OCI-LY7 (cell line): ENCODE measurements at regions not wholly inside any gene's neighbourhood (a gene's known extent, or its start where the extent isn't known, plus 50 kb on each side); places are given as distances from the start of the nearest gene placed in this dataset.

Experiments used
- BruUV-seq: library from RNA; stranded (reverse); fragments of 400-500 nt; replicated peaks from 2 replicates; lab custom pipeline; 2021; lab: Mats Ljungman, UMichigan
- CTCF ChIA-PET: fragments of 300-600 bp; sonication (Branson Sonifier 250); formaldehyde crosslinking; loops from one replicate; lab custom pipeline; 2022; ENCODE audit warnings: antibody characterized with exemption; ENCODE audit not compliant: unreplicated experiment; lab: Charles Lee
- POLR2A ChIA-PET: fragments of 300-600 bp; sonication (Branson Sonifier 250); formaldehyde crosslinking; loops from one replicate; lab custom pipeline; 2022; ENCODE audit warnings: antibody characterized with exemption; lab: Charles Lee
- DNase-seq: peaks from one replicate; pipeline ENCODE4 v3.0.0-alpha.2; 2015; ENCODE audit warnings: low spot score
- H2AFZ ChIP-seq: fragments of 200-600 bp; sonication (generic), shearing (Covaris generic); 2 replicates; pipeline ENCODE4 v1.6.1; 2014; ENCODE audit warnings: mild to moderate bottlenecking, antibody characterized with exemption, low read length, moderate library complexity
- H3K27ac ChIP-seq: fragments of 200-600 bp; sonication (generic); 2 replicates; pipeline ENCODE4 v1.5.1; 2014; ENCODE audit warnings: mixed run types, low read depth, mild to moderate bottlenecking, moderate library complexity, low read length, inconsistent platforms; ENCODE audit not compliant: poor library complexity, severe bottlenecking
- H3K36me3 ChIP-seq: fragments of 200-600 bp; sonication (generic); 2 replicates; pipeline ENCODE4 v1.6.1; 2014; ENCODE audit warnings: mild to moderate bottlenecking, antibody characterized with exemption, low read length, moderate library complexity, mixed read lengths; ENCODE audit not compliant: insufficient read depth
- H3K4me1 ChIP-seq: fragments of 200-600 bp; sonication (generic); 2 replicates; pipeline ENCODE4 v1.5.1; 2014; ENCODE audit warnings: mild to moderate bottlenecking, low read length; ENCODE audit not compliant: insufficient read depth, poor library complexity, severe bottlenecking
- H3K4me2 ChIP-seq: fragments of 200-600 bp; sonication (generic); 2 replicates; pipeline ENCODE4 v1.6.1; 2014; ENCODE audit warnings: mild to moderate bottlenecking, low read length
- H3K4me3 ChIP-seq: fragments of 200-600 bp; sonication (generic); 2 replicates; pipeline ENCODE4 v1.5.1; 2014; ENCODE audit warnings: mild to moderate bottlenecking, low read depth, low read length; ENCODE audit not compliant: poor library complexity, severe bottlenecking
- H3K79me2 ChIP-seq: fragments of 200-600 bp; sonication (generic); 2 replicates; pipeline ENCODE4 v1.6.1; 2016; ENCODE audit warnings: low read depth, mild to moderate bottlenecking, low read length, moderate library complexity, mixed read lengths; ENCODE audit not compliant: insufficient read depth
- H3K9me2 ChIP-seq: fragments of 200-600 bp; sonication (generic); 2 replicates; pipeline ENCODE4 v1.6.1; 2016; ENCODE audit warnings: mild to moderate bottlenecking, low read length, mixed read lengths; ENCODE audit not compliant: insufficient read depth
- H3K9me3 ChIP-seq: fragments of 200-600 bp; sonication (generic); 2 replicates; pipeline ENCODE4 v1.6.1; 2014; ENCODE audit warnings: mild to moderate bottlenecking, mixed run types, low read length, mixed read lengths
- H4K20me1 ChIP-seq: fragments of 200-600 bp; sonication (generic); 2 replicates; pipeline ENCODE4 v1.6.1; 2014; ENCODE audit warnings: mild to moderate bottlenecking, antibody characterized with exemption, low read length, moderate library complexity, mixed read lengths; ENCODE audit not compliant: insufficient read depth
- EZH2phosphoT487 ChIP-seq: fragments of 200-600 bp; sonication (generic); IDR thresholded peaks from 2 replicates; pipeline ENCODE4 v1.6.1; 2018; ENCODE audit warnings: low read depth, borderline replicate concordance, mild to moderate bottlenecking, mixed run types, antibody characterized with exemption, low read length, moderate library complexity, mixed read lengths
- intact Hi-C: fragments of 100-400 bp; cut with micrococcal nuclease; formaldehyde crosslinking; loops from one replicate; pipeline ENCODE4 v1.10.0; 2022; ENCODE audit not compliant: unreplicated experiment
- small RNA-seq: library from RNA; depleted of rRNA; stranded (forward); fragments of <200 nt; gene quantifications from one replicate; pipeline ENCODE3, GENCODE V24; 2014
- TF ChIP-seq, protein P1 (sequence below): fragments of 200-600 bp; sonication (generic); conservative IDR thresholded peaks from 2 replicates; pipeline ENCODE4 v1.5.1; 2014; ENCODE audit warnings: mild to moderate bottlenecking, antibody characterized with exemption, low read length, moderate library complexity, mixed read lengths

- Histone ChIP-seq H3K4me1 (no peaks in the 10 kb centered on the region), H3K27ac (no peak overlapping the region), H2AFZ (no peak overlapping the region), H3K79me2 (no peaks in the 10 kb centered on the region), H3K9me2 (no peaks in the 10 kb centered on the region), H3K36me3 (no peaks in the 10 kb centered on the region), H4K20me1 (no peaks in the 10 kb centered on the region), H3K4me2 (no peak overlapping the region), H3K9me3 (no peaks in the 10 kb centered on the region), H3K4me3 (no peak overlapping the region)
- intact Hi-C loops = no loop called here
- TF ChIP-seq, protein P1, sequence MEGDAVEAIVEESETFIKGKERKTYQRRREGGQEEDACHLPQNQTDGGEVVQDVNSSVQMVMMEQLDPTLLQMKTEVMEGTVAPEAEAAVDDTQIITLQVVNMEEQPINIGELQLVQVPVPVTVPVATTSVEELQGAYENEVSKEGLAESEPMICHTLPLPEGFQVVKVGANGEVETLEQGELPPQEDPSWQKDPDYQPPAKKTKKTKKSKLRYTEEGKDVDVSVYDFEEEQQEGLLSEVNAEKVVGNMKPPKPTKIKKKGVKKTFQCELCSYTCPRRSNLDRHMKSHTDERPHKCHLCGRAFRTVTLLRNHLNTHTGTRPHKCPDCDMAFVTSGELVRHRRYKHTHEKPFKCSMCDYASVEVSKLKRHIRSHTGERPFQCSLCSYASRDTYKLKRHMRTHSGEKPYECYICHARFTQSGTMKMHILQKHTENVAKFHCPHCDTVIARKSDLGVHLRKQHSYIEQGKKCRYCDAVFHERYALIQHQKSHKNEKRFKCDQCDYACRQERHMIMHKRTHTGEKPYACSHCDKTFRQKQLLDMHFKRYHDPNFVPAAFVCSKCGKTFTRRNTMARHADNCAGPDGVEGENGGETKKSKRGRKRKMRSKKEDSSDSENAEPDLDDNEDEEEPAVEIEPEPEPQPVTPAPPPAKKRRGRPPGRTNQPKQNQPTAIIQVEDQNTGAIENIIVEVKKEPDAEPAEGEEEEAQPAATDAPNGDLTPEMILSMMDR = no peak
- TF ChIP-seq EZH2phosphoT487 = no peak
- ChIA-PET CTCF (no interaction called here), POLR2A (no interaction called here)
- no TSS peak for BruUV-seq
- DNase-seq = no peak
These were observed 51.0 kb upstream of the CD93 start for GRCh38 chr20:23136893-23137745.

DNA sequence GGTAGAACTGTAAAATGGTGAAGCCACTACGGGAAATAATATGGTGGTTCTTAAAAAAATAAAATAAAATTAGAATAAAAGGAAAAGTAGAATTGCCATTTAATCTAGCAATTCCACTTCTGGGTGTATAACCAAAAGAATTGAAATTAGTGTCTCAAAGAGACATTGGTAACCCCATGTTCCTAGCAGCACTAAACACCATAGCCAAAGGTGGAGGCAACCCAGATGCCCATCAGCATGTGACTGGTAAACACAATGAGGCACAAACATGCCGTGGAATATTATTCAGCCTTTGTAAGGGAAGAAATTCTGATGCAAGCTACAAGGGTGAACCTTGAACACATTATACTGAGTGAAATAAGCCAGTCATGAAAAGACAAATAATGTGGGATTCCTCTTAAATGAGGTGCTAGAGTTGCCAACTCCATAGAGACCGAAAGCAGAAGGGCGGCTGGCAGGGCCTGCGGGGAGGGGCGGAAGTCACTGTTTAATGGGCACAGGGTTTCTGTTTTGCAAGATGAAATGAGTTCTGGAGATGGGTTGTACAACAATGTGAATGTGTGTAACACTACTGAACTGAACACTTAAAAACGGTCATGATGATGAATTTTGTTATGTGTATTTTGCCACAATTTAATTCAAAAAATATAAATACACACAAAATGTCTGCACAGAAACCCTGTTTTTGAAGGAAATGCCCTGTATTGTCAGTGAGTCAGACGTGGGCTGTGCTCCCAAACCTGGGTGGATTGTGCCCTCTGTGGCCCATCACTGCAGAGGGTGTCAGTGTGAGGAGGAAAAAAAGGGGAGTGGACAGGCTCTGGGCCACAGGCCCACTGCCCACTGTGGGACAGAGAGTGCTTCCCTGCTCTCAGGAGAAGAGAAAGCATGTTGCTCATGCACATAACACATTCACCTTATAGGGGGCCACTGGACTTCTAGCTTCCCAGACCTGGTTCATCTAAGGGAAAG, 49.6 kb upstream of the CD93 start:
- H4K20me1 ChIP-seq = no peaks in the 10 kb centered on the region
- no peak overlapping the region for H2AFZ ChIP-seq
- no peak for DNase-seq
- intact Hi-C loops = no loop called here
- H3K27ac ChIP-seq = no peak overlapping the region
- no peaks in the 10 kb centered on the region for H3K4me1 ChIP-seq
- H3K9me3 ChIP-seq = no peaks in the 10 kb centered on the region
- ChIA-PET POLR2A (no interaction called here), CTCF (no interaction called here)
- H3K9me2 ChIP-seq = no peaks in the 10 kb centered on the region
- no peak overlapping the region for H3K4me2 ChIP-seq
- TF ChIP-seq, protein P1 = no peak
- TF ChIP-seq EZH2phosphoT487 = no peak
- H3K4me3 ChIP-seq = no peak overlapping the region
- no peaks in the 10 kb centered on the region for H3K79me2 ChIP-seq
- no TSS peak for BruUV-seq
- H3K36me3 ChIP-seq = no peaks in the 10 kb centered on the region

Small RNA genes in the stretch of these regions (small RNA-seq; reads per million reads assigned to genes)
- gene RNA5SP478 = 0.21 reads per million
